Type B pancreatic cell (in vitro differentiated cells): ENCODE measurements at regions not wholly inside any gene's neighbourhood (a gene's known extent, or its start where the extent isn't known, plus 50 kb on each side); places are given as distances from the start of the nearest gene placed in this dataset.
A peak's percentile ranks its signal among the peaks of the same experiment; 100 is the strongest.

Experiments
- DNase-seq: peaks from one replicate; pipeline ENCODE4 v3.0.0; 2021; ENCODE audit warnings: mixed read lengths; ENCODE audit not compliant: unreplicated experiment; ENCODE audit errors: extremely low spot score
- H3K27ac Mint-ChIP-seq: 2 replicates; pipeline ENCODE4 v1.8.0; 2021; ENCODE audit warnings: mild to moderate bottlenecking, mixed read lengths
- H3K27me3 Mint-ChIP-seq: 2 replicates; pipeline ENCODE4 v1.8.0; 2021; ENCODE audit warnings: mixed read lengths
- H3K36me3 Mint-ChIP-seq: 2 replicates; pipeline ENCODE4 v1.8.0; 2021; ENCODE audit warnings: mixed read lengths
- H3K4me1 Mint-ChIP-seq: one replicate; pipeline ENCODE4 v1.8.0; 2021; ENCODE audit warnings: mixed read lengths; ENCODE audit not compliant: unreplicated experiment
- H3K4me3 Mint-ChIP-seq: 2 replicates; pipeline ENCODE4 v1.8.0; 2021; ENCODE audit warnings: mild to moderate bottlenecking, mixed read lengths
- H3K9me3 Mint-ChIP-seq: 2 replicates; pipeline ENCODE4 v1.8.0; 2021; ENCODE audit warnings: mixed read lengths
- CTCF ChIP-seq: fragments of 200-600 bp; sonication (generic); conservative IDR thresholded peaks from 2 replicates; pipeline ENCODE4 v1.5.0; 2021; ENCODE audit warnings: antibody characterized with exemption, mild to moderate bottlenecking

GRCh38 chr10:78649429-78649828, 419.3 kb upstream of the ZMIZ1 start:
- Mint-ChIP-seq H3K27me3 (peaks cover 4% of the 10 kb centered on the region), H3K27ac (no peak overlapping the region)
- TF ChIP-seq CTCF = no peak

GRCh38 chr10:78650122-78650521, 418.6 kb upstream of the ZMIZ1 start:
- no peak for DNase-seq
- H3K27me3 Mint-ChIP-seq = peaks cover 7% of the 10 kb centered on the region
- peaks cover 4% of the 10 kb centered on the region for H3K9me3 Mint-ChIP-seq
- no peak overlapping the region for H3K4me3 Mint-ChIP-seq
- peaks cover under 1% of the 10 kb centered on the region for H3K36me3 Mint-ChIP-seq
- H3K4me1 Mint-ChIP-seq = peaks cover 21% of the 10 kb centered on the region
- no peak overlapping the region for H3K27ac Mint-ChIP-seq
- no peak for TF ChIP-seq CTCF

More at GRCh38 chr10:78649429-78649828, 419.3 kb upstream of the ZMIZ1 start:
- no peak for DNase-seq
- Mint-ChIP-seq H3K4me1 (peaks cover 17% of the 10 kb centered on the region), H3K4me3 (no peak overlapping the region), H3K36me3 (peaks cover 3% of the 10 kb centered on the region), H3K9me3 (peaks cover 9% of the 10 kb centered on the region)

GRCh38 chr10:78651287-78651686, 417.5 kb upstream of the ZMIZ1 start:
- peaks cover 21% of the 10 kb centered on the region for H3K4me1 Mint-ChIP-seq
- no peak for TF ChIP-seq CTCF
- H3K9me3 Mint-ChIP-seq = peaks cover 4% of the 10 kb centered on the region
- no peak overlapping the region for H3K4me3 Mint-ChIP-seq
- H3K27me3 Mint-ChIP-seq = peaks cover 7% of the 10 kb centered on the region
- DNase-seq = no peak
- no peak overlapping the region for H3K27ac Mint-ChIP-seq
- H3K36me3 Mint-ChIP-seq = no peaks in the 10 kb centered on the region

- no peak for DNase-seq
- Mint-ChIP-seq H3K9me3 (peaks cover 4% of the 10 kb centered on the region), H3K27ac (no peak overlapping the region), H3K4me3 (no peak overlapping the region), H3K36me3 (no peaks in the 10 kb centered on the region), H3K4me1 (peaks cover 21% of the 10 kb centered on the region), H3K27me3 (peaks cover 7% of the 10 kb centered on the region)
- TF ChIP-seq CTCF = no peak
These were observed 415.2 kb upstream of the ZMIZ1 start for GRCh38 chr10:78653555-78653954.

- Mint-ChIP-seq H3K27ac (no peak overlapping the region), H3K4me3 (peak overlapping the region; percentile 6), H3K27me3 (peaks cover 7% of the 10 kb centered on the region), H3K36me3 (no peaks in the 10 kb centered on the region), H3K4me1 (peaks cover 21% of the 10 kb centered on the region), H3K9me3 (peaks cover 4% of the 10 kb centered on the region)
- DNase-seq = no peak
- TF ChIP-seq CTCF = no peak
These were observed 414.6 kb upstream of the ZMIZ1 start for GRCh38 chr10:78654047-78654590.

- H3K4me1 Mint-ChIP-seq = peaks cover 10% of the 10 kb centered on the region
- no peak for TF ChIP-seq CTCF
- peaks cover 4% of the 10 kb centered on the region for H3K9me3 Mint-ChIP-seq
These were observed 412.8 kb upstream of the ZMIZ1 start for GRCh38 chr10:78655979-78656378.

More at GRCh38 chr10:78655979-78656378, 412.8 kb upstream of the ZMIZ1 start:
- DNase-seq = no peak
- no peak overlapping the region for H3K4me3 Mint-ChIP-seq
- H3K27me3 Mint-ChIP-seq = peaks cover 7% of the 10 kb centered on the region
- no peak overlapping the region for H3K27ac Mint-ChIP-seq
- H3K36me3 Mint-ChIP-seq = no peaks in the 10 kb centered on the region
